ENCODE measurements at regions not wholly inside any gene's neighbourhood (a gene's known extent, or its start where the extent isn't known, plus 50 kb on each side); places are given as distances from the start of the nearest gene placed in this dataset.

DNA sequence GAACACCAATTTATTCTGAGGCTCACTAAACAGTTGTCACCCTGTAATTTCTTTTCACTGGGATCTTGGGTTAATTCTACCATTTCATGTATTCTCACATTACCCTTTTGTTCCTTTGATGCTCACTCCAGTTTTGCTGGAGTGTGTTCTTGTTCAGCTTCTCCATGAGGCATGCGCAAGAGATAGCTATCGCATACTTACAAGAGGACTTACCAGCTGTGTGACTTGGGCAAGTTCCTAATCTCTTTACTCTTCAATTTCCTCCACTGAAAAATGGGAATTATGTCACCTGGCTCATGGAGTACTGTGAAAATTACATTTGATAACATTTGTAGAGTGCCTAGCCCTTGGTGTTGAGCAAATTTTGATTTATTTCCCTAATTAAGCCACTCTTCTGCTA is 56.5 kb upstream of the JDP2 start:
- DNase-seq = no peak

- no peak for DNase-seq
These were observed 55.6 kb upstream of the JDP2 start for GRCh38 chr14:75372260-75372659.

DNA sequence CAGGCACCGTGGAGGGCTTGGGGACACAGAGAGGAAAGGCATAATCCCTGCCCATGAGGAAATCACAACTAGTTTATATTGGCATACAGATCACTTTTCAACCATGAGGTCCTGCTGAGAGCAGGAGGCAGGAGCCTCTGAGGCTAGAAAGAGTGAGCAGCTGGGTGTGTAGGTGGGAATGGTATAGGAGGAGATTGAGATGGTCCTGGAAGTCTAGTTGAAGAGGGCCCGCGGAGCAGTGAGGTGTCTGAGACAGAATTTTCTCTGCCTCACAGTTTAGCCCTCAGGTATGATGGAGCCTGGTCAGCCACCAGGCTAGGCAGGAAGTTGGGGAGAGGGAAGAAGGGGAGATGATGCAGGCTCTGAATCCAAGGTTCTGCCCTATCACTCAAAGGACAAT is 54.7 kb upstream of the JDP2 start:
- DNase-seq = no peak

DNA sequence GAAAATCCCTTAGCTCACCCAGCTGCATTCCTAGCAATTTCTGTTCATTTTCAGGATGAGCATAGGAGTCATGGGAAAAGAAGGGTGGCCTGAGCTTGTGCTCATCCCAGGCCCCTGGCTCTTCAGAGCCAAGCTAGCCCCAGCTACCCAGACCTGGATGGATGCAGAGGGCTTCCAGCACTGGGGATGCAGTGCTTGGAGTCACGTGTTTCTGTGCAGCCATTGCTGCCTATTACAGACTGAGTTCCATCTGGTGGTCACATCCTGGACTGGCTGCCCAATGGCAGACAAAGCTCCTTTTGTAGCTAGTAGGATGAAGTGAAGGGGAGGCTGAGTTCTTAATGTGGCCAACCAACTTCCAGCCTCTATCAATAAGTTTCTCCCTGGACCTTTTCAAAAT is 54.2 kb upstream of the JDP2 start:
- no peak for DNase-seq

DNA sequence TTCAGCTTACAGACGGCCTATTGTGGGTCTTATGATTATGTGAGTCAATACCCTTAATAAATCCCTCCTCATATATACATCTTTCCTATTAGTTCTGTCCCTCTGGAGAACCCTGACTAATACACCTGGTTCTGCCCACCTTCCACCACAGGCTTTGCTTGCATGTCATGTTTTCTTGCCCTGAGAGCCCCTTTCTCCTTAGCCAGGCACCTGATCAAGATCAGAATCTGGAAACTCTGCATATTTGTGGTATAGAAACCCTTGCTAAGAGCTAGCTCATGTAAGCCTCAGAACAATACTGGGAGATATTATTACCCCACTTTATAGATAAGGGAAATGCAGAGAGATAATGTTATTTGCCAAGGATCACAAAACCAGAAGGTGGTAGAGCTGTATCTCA is 52.9 kb upstream of the JDP2 start:
- no peak for DNase-seq

DNA sequence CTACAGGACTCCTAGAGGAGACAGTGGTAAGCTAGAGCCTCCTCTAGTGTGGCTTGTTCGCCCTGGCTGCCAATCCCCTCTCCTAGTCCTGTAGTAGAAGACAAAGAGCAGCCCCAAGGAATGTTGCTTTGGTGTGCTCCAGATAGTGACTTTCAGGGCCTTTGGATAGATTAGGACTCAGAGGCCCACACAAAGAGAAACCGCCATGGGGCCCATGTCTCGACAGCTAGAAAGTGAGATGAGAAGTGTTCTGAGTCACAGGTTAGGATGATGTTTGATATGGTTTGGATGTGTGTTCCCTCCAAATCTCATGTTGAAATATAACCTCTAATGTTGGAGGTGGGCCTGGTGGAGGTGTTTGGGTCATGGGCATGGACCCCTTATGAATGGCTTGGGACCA is 51.8 kb upstream of the JDP2 start:
- DNase-seq = no peak

All from CD4-positive, alpha-beta T cell treated with Interleukin-17A for 4 hours (primary cell).